NT2/D1 (cell line): ENCODE measurements at regions not wholly inside any gene's neighbourhood (a gene's known extent, or its start where the extent isn't known, plus 50 kb on each side); places are given as distances from the start of the nearest gene placed in this dataset.

Source experiments
- SUZ12 ChIP-seq: IDR thresholded peaks from 2 replicates; pipeline ENCODE4 v1.6.1; 2011; ENCODE audit not compliant: insufficient read length, insufficient read depth; ENCODE audit errors: extremely low read depth
- ZNF274 ChIP-seq: IDR thresholded peaks from 2 replicates; pipeline ENCODE4 v1.6.1; 2011; ENCODE audit warnings: mild to moderate bottlenecking, low read depth, low read length

- TF ChIP-seq ZNF274 = no peak
- TF ChIP-seq SUZ12 = no peak
These were observed 375.3 kb downstream of the SLC4A3 start for GRCh38 chr2:220002699-220003098.
